HG03097 (cell line): ENCODE measurements at regions not wholly inside any gene's neighbourhood (a gene's known extent, or its start where the extent isn't known, plus 50 kb on each side); places are given as distances from the start of the nearest gene placed in this dataset.

ENCODE experiments used
- ATAC-seq: cut with Tn5 transposase; IDR thresholded peaks from one replicate; pipeline ENCODE4 v1.9.1; 2021; ENCODE audit not compliant: unreplicated experiment, low FRiP score

DNA sequence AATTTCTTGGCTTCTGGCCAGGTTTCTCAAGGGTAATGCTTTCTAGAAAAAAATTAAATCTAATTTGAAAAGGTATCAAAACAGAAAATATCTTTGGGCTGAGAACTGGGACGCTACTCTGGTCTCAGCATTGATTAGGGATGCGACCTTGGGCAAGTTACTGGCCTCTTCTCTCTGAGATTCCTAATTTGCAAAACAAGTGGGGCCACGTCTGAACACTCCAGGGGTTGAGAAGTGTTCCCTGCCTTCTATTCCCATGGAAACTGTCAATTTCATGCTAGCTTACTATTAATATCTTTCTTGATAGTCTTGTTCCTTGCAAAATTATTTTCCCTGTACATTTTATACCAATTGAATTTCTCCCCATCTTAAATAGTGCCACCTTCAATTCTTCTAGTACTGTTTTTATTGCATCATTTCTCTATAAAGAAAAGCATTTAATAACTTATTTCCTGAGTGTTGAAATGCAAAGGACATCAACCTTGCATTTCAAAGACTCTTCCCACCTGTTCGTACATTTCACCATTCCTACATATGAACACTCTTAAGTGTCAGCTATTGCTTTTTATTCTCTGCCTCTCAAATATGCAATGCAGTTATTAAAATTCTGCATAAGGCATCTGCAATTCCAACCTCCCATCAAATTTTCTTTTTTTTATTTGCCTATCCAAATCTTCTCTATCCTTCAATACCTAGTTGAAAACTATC lies 118.3 kb upstream of the DSEL start:
- no peak for ATAC-seq

DNA sequence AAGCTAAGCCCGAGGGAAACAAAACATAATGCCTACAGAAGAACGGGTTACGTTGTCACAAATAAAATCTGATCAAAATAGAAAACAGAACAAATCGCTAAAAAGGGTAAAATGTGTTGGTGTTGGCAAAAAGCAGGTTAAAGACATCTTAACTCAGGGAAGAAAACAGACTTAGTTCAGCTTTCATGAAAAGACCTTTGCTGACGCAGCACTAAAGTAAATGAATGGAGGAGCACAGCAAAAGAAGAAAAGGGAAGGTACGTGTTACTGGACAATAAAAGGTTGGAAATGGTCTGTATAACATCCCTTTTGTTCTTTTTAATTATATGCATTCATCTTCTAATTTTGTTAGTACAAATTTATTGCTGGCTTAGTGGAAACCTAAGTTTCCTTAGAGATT lies 117.4 kb upstream of the DSEL start:
- no peak for ATAC-seq

DNA sequence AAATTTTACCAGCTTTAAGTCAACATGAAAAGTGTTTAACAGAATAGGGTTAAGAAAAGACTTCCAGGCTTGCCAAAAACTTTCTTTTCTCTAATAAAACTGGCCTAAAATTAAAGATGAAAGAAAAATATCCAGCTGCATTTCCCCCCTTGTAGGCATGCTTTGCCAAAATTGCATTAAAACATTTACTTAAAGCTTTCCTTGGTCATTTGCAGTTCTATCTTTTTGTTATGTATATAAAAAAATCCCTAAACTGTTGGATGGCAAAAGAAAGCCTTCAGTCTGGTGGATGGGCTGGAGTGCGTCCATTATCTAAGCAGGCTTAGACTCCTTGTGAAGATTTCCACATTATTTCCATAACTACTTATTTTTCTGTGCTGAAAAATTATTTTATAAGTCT lies 105.4 kb upstream of the DSEL start:
- no peak for ATAC-seq

DNA sequence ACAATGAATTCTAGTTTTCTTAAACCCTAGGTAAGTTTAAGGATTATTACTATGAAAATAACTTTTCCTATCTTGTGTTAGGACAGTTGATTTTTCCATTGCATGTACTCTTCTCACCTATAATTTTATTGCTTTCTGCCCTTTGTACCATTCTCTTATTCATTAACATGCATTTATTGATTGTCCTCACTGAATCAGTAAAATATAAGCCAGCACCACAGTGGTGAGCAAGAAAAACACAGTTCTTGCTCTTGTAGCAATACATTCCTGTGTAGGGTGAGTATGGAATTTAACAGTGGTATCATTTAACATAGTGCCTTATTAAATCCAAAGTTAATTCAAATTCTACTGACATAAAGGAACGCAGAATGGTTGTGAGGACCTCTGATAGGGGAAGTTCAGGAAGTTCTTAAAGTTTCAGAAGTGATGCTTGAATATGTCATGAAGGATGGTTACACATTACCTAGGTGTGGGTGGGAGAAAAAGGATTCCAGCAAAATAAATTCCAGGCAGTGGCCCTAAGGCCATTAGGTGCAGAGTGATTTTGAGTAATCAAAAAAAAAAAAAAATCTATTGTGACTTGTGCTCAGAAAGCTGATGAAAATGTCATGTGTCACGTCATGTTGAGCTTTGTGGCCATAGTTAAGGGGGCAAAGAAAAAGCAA lies 104.7 kb upstream of the DSEL start:
- no peak for ATAC-seq

DNA sequence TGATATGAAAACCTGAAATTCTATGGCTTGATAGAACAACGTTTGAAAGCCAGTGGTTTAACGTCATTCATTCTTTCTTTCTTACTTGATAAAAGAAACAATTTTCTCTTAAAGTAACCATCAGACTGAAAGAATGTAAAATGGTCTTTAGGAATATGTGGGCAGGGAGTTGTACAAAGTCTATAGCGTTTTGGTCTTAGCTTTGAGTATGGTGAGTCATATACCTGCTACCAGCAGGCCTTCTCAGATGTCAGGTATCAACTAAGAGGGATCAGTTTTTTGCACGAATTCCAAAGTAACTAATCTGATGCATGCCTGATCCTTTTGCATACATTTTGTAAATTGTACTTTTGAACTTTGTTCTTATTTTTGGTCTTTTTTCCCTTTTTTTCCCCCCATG lies 101.5 kb upstream of the DSEL start:
- no peak for ATAC-seq

DNA sequence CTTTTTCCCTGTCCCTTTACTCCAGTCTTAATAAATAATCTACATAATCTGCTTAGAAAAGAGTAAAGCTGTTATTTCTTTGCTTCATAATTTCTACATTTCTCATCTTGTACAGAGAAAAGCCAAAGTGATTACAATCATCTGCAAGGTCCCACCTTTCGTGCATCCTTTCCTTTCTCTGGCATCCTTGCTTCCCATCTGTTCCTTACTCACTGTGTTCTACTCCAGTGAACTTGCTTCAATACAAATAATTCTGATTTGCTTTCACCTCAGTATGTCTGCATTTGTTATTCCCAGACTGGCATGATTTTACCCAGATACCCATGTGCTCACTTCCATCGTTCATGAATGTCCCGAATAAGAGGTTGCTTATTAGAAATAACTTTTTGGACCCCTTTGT lies 99.4 kb upstream of the DSEL start:
- no peak for ATAC-seq

DNA sequence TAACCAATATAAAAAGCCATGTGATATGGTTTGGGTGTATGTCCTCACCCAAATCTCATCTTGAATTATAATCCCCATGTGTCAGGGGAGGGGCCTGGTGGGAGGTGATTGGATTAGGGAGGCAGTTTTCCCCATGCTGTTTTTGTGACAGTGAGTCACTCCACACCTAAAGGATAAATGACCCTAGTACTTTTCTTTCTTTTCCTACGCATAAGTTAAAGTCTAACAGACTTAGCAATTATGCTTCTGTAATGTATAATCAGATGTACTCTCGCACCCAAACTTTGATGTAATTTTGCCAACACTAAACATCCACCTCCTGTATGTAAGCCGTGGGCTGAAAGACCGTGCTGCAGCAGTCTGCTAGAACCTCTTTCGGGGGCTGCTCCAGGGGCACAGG lies 97.2 kb upstream of the DSEL start:
- ATAC-seq = no peak

DNA sequence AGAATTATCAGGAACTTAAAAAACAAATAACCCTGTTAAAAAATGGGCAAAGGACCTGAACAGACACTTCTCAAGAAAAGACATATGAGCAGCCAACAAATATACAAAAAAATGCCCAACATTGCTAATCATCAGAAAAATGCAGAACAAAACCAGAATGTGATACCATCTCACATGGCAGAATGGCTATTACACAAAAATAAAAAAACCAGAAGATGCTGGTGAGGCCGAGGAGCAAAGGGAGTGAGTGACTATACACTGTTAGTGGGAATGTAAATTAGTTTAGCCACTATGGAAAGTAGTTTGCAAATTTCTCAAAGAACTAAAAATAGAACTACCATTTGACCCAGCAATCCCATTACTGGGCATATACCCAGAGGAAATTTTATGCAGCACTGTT lies 95.8 kb upstream of the DSEL start:
- ATAC-seq = no peak

DNA sequence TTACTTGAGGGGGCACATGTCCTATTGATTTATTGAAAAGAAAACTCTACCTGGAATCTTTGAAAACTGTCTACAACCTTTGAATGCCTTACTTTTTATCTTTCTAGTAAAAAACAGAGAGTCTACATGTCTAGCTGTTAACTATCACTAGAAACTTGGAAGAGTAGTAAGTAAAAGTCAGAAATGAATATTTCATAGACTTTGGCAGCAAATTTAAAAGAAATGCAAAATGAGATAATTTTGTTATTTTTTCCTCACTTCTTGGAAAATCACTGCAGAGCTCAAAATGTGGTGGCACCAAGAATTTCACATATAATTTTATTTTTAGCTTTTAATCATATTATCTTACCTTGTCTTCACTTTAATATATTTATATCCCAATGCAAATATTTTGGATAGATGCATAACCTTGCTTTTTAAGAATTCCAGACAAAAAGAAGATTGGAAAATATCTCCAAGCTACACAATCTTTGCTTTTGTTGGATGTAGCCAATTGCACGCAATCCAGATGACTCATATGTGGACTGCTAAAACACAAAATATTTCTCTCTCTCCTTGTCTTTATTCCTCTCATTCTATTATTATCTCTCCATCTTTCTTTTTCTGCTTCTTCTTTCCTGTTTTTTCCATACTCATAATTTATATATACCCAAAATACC lies 92.2 kb upstream of the DSEL start:
- no peak for ATAC-seq

DNA sequence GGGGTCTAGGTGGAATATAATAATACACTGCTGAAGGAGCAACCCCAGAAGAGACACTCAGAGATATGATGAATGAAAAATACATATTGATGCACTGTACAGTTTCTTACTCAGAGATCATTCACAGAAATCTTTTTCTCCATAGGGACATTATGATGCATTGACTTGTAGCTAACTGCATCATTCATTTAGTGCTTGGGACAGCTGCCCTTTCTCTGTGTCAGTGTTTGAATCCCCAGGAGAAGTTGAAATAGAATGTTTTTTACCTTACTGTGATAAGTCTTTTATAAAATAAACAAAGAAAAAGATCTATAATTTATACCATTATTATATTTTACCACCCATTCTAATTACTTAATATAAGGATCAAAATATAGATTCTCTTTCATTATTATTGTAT lies 91.7 kb upstream of the DSEL start:
- no peak for ATAC-seq

DNA sequence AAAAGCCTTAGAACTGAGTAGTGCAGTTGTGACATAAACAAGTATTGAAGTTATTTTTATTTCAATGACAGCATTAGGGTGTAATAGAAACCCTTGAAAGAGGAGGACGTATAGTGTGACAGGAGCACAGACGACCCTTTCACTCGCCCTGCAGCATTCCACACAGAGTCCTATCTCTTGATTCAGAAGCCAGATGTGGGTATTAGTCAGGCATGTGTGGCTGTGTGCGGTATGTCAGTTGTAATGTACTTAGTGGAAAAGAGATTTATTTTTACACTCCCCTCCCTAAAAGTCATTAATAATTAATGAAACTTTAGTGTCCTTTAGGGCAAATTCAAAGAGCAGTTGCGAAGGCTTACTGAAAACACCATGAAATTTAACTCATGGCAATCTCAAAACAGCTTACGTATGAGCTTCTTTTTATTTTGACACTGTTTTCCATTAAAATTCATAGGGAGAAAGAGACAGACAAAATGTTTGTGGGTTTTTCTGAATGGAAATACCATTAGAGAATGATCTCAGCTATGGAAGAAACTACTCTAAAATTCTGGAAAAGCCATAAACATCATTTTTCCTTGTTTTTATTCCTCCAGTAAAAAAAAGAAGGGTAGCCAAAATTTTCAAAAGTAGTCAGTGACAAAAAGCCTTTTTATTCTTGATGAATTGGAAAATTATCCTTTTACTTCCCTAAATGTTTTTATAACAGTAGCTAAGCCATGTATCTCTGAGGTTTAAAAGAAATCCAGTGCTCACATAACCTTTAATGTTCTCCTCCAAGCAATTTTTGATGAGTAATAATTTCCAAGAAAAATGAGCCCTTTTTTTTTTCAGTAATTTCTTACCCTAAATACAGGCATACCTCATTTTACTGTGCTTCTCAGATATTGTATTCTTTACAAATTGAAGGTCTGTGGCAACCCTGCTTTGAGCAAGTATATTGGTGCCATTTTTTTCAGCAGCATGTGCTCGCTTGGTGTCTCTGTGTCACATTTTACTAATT lies 84.0 kb upstream of the DSEL start:
- no peak for ATAC-seq

DNA sequence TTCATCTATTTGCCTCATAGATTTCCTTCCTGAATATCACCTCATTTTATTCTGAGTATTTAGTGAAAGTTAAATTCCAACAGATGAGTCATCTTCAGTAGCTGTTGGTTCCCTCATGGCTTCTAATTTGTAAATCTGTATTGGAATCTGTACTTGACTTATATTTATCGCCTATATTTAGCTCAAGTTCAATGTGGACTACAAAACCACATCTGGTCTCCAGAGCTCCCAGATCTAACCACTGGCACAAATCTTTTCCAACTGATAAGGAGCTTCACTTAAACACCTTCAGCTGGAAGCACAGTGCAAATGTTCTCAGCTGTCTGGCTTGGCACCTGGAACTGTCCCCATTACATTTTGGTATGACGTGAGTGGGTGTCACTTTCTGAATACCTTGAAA lies 82.8 kb upstream of the DSEL start:
- no peak for ATAC-seq

DNA sequence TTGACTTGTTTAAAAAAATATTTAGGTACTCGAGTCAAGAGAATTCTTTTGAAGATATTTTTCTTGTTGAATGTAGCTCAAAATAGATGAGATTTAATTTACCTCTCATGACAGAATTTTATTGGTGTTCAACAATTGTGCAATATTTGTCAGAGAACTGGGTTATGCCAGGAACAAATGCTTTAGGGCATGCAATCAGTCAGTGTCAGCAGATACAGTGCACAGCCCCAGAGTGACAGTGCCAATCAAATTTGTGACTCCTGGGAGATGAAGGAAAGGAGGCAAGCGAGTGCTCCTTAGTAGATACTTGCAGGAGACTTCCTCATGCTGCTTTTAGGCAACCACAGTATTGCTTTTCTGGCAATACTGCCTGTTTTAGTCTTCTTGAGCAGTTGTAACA lies 81.2 kb upstream of the DSEL start:
- no peak for ATAC-seq

DNA sequence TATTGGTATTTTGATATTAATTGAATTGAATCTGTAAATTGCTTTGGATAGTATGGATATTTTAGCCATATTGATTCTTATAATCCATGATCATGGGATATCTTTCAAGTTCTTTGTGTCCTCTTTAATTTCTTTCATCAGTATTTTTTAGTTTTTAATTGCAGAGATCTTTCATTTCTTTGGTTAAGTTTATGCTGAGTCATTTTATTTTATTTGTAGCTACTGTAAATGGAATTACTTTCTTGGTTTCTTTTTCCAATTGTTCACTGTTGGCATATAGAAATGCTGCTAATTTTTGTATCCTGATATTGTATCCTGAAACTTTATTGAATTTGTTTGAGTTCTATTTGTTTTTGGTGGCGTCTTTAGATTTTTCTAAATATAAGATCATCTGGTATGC lies 79.5 kb upstream of the DSEL start:
- no peak for ATAC-seq

DNA sequence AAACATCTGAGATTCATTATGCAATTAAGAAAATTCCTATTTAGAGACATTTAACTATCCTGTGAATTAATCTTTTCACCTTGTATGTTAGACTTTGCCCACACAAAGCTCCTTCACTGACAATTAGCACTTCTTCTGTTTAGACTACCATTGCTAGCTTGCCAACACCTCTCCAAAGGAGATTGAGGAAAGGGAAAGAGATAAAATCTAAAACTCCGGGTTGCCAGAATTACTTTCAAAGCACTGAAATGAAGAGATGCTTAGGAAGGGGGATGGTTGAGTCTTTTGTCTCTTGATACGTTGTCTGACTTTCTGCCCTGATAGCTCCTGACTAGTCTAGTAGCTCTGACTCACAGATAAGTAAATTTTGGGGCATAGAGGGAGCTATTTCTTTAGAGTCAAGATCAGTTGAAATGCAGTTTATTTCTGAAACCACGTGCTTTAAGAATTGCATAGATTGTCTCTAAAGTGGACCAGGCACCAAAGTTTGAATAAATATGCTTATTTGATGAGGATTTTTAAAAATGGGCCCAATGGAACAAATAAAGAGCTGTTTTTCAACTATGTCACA lies 74.1 kb upstream of the DSEL start:
- no peak for ATAC-seq

DNA sequence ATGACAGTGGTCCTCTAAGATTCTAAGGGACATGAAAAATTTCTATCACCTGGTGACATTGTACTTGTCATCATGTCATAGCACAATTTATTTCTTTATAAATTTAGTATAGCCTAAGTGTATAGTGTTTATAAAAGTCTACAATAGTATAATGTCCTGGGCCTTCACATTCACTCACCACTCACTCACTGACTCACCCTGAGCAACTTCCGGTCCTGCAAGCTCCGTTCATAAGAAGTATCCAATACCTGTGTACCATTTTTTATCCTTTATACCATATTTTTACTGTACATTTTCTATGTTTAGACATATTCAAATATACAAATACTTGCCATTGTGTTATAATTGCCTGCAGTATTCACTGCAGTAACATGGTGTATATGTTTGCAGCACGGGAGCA lies 72.8 kb upstream of the DSEL start:
- ATAC-seq = no peak

DNA sequence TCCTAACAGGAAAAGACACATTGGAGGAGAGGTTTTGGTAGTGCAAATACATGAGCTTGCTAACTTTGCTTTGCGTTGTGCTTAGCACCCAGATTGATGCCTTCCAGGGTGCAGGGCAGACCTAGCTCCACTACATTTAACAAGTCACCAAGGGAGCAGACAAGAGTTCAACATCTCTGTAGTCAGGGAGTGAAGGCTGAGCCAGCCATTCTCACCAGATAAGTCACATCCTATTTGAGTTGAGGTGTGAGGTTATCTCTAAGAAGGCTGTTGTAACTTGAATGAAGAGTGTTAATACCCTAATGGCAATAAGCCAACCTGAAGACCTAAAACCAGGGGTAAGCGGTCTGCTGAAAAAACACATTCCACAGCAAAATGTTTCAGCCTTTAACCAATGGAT lies 69.6 kb upstream of the DSEL start:
- no peak for ATAC-seq

DNA sequence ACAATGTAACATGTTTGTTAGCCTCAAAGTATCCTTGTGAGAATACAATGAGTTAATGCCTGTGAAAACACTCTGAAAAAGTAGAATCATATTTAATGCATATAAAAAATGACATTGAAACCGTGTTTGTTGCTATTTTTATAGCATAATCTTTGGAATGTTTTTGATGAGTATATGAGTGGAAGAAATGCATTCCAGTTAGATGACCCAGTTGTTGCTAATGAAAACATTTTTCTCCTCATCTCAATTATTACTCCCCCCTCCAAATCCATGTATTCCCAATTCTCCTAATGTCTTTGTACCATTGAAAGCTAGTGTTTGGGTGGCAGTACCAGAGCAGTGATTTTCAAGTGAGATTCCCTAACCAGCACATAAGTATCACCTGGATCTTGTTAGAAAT lies 67.1 kb upstream of the DSEL start:
- ATAC-seq = no peak

DNA sequence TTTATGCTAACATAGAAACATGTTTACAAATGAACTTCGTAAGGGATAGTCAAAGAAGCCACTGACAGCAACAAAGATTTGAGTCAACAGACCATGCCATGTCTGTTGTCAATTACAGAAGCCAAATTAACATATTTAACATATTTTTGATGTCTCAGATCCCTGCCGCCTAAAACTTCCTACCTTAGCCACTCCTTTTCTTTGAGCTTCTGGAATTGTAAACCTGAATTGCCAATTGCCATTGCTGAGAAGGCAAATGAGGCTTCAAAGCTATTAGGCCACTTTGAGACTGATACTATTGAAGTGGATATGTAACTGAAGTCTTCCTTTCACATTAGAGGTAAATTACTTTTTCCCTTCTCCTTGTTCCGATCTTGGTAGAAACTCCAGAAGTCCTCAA lies 66.0 kb upstream of the DSEL start:
- no peak for ATAC-seq

DNA sequence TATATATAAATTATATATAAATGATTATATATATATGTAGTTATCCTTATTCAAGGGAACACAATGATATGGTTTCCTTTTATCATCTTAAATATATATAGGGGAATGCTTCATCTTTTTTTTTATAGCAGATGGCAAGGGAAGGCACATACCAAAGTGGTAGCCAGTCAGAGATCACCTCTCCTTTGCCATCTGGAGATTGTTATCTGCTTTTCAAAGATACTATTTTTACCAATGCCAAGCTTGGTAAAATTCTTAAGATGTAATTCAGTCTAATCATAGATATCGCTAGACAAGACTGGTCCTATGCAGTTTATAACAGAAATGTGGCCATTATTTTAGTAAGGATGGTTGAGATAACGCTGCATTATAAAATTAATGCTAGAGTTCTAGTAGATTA lies 64.7 kb upstream of the DSEL start:
- no peak for ATAC-seq

DNA sequence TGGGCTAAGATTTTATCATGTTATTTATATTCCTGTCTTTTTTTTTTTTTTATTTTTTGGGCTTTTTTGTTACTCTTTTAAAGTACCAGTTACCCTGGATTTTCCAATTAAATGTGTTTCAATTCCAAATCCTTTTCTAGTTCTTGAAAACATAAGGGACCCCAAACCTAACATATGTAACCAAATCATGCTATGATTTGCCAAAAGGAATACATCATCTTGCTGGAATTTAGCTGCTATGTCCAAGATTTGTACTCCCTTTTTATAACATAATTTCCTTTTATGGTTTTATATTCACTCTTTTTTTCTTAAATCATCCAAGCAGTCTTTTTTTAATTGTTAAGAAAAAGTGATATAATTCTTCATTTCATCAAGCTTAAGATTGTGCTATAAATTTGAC lies 60.9 kb upstream of the DSEL start:
- no peak for ATAC-seq
